H9 (cell line): ENCODE measurements at regions not wholly inside any gene's neighbourhood (a gene's known extent, or its start where the extent isn't known, plus 50 kb on each side); places are given as distances from the start of the nearest gene placed in this dataset.

Experiments used
- DNase-seq: peaks from one replicate; pipeline ENCODE4 v3.0.0-alpha.2; 2017
- H2AFZ ChIP-seq: one replicate; pipeline ENCODE4 v1.6.1; 2013; ENCODE audit warnings: mild to moderate bottlenecking, low read length, control low read depth, moderate library complexity
- H2AK5ac ChIP-seq: 2 replicates; pipeline ENCODE4 v1.6.1; 2013; ENCODE audit warnings: low read length, control low read depth, mixed read lengths; ENCODE audit not compliant: insufficient read length
- H2BK120ac ChIP-seq: one replicate; pipeline ENCODE4 v1.6.1; 2013; ENCODE audit warnings: low read depth, mild to moderate bottlenecking, low read length, control low read depth, inconsistent platforms; ENCODE audit not compliant: poor library complexity, severe bottlenecking
- H2BK12ac ChIP-seq: 2 replicates; pipeline ENCODE4 v1.6.1; 2013; ENCODE audit warnings: low read length, control low read depth, mixed read lengths, low read depth; ENCODE audit not compliant: insufficient read length
- H2BK15ac ChIP-seq: 2 replicates; pipeline ENCODE4 v1.6.1; 2013; ENCODE audit warnings: low read depth, low read length, control low read depth
- H2BK20ac ChIP-seq: one replicate; pipeline ENCODE4 v1.6.1; 2013; ENCODE audit warnings: low read depth, mild to moderate bottlenecking, low read length, control low read depth, inconsistent platforms; ENCODE audit not compliant: poor library complexity, severe bottlenecking
- H2BK5ac ChIP-seq: 2 replicates; pipeline ENCODE4 v1.6.1; 2013; ENCODE audit warnings: low read length, control low read depth, mixed read lengths; ENCODE audit not compliant: insufficient read length
- H3K14ac ChIP-seq: 2 replicates; pipeline ENCODE4 v1.6.1; 2013; ENCODE audit warnings: low read length, control low read depth; ENCODE audit not compliant: insufficient read depth
- H3K18ac ChIP-seq: 2 replicates; pipeline ENCODE4 v1.6.1; 2013; ENCODE audit warnings: low read depth, mild to moderate bottlenecking, mixed read lengths, low read length, control low read depth; ENCODE audit not compliant: insufficient read length
- H3K23ac ChIP-seq: 2 replicates; pipeline ENCODE4 v1.6.1; 2013; ENCODE audit warnings: low read length, control low read depth, mixed read lengths, low read depth; ENCODE audit not compliant: insufficient read length
- H3K23me2 ChIP-seq: 2 replicates; pipeline ENCODE4 v1.6.1; 2013; ENCODE audit warnings: low read depth, mild to moderate bottlenecking, mixed read lengths, low read length, control low read depth; ENCODE audit not compliant: insufficient read length, poor library complexity, severe bottlenecking
- H3K27ac ChIP-seq: 2 replicates; pipeline ENCODE4 v1.5.1; 2013; ENCODE audit warnings: low read length, control low read depth, mixed read lengths, low read depth; ENCODE audit not compliant: insufficient read length
- H3K27me3 ChIP-seq: 2 replicates; pipeline ENCODE4 v1.6.1; 2013; ENCODE audit warnings: low read length, control low read depth, inconsistent platforms; ENCODE audit not compliant: insufficient read depth
- H3K4ac ChIP-seq: 2 replicates; pipeline ENCODE4 v1.6.1; 2013; ENCODE audit warnings: low read depth, mild to moderate bottlenecking, control low read depth, inconsistent platforms, low read length, moderate library complexity
- H3K4me1 ChIP-seq: 2 replicates; pipeline ENCODE4 v1.6.1; 2013; ENCODE audit warnings: low read length, control low read depth, inconsistent platforms; ENCODE audit not compliant: insufficient read depth
- H3K4me2 ChIP-seq: 2 replicates; pipeline ENCODE4 v1.6.1; 2013; ENCODE audit warnings: low read length, control low read depth, mixed read lengths; ENCODE audit not compliant: insufficient read length, insufficient read depth
- H3K56ac ChIP-seq: 2 replicates; pipeline ENCODE4 v1.6.1; 2013; ENCODE audit warnings: low read depth, mild to moderate bottlenecking, mixed read lengths, low read length, control low read depth; ENCODE audit not compliant: insufficient read length
- H3K79me1 ChIP-seq: 2 replicates; pipeline ENCODE4 v1.6.1; 2013; ENCODE audit warnings: low read depth, mild to moderate bottlenecking, moderate library complexity, low read length, control low read depth, inconsistent platforms; ENCODE audit not compliant: insufficient read depth, poor library complexity, severe bottlenecking
- H3K79me2 ChIP-seq: 2 replicates; pipeline ENCODE4 v1.6.1; 2013; ENCODE audit warnings: low read length, control low read depth, inconsistent platforms; ENCODE audit not compliant: insufficient read depth
- H3K9ac ChIP-seq: 2 replicates; pipeline ENCODE4 v1.6.1; 2013; ENCODE audit warnings: low read length, control low read depth, mixed read lengths; ENCODE audit not compliant: insufficient read length; ENCODE audit errors: extremely low read depth
- H3K9me3 ChIP-seq: one replicate; pipeline ENCODE4 v1.6.1; 2013; ENCODE audit warnings: low read depth, low read length, inconsistent platforms; ENCODE audit not compliant: control insufficient read depth
- H3T11ph ChIP-seq: one replicate; pipeline ENCODE4 v1.6.1; 2013; ENCODE audit warnings: mild to moderate bottlenecking, low read length, control low read depth, inconsistent platforms
- H4K20me1 ChIP-seq: one replicate; pipeline ENCODE4 v1.6.1; 2013; ENCODE audit not compliant: control insufficient read depth, insufficient read length, insufficient read depth
- H4K5ac ChIP-seq: 2 replicates; pipeline ENCODE4 v1.6.1; 2013; ENCODE audit warnings: low read depth, mild to moderate bottlenecking, mixed read lengths, low read length, control low read depth; ENCODE audit not compliant: insufficient read length
- H4K8ac ChIP-seq: replicated peaks from 2 replicates; pipeline ENCODE4 v1.6.1; 2013; ENCODE audit warnings: low read length, control low read depth, mixed read lengths, low read depth; ENCODE audit not compliant: insufficient read length
- H4K91ac ChIP-seq: 2 replicates; pipeline ENCODE4 v1.6.1; 2013; ENCODE audit warnings: low read depth, mild to moderate bottlenecking, moderate library complexity, mixed read lengths, low read length, control low read depth; ENCODE audit not compliant: insufficient read length
- H3K27ac Mint-ChIP-seq, 3 experiments: 2 replicates in 2 of 3; 3 replicates in 1 of 3; pipeline ENCODE4 v1.8.0; 2020 to 2021; ENCODE audit warnings: mixed read lengths in 3 of 3, mild to moderate bottlenecking in 1 of 3, moderate library complexity in 1 of 3
- H3K27me3 Mint-ChIP-seq: 2 replicates; pipeline ENCODE4 v1.8.0; 2021; ENCODE audit warnings: low read depth, mild to moderate bottlenecking, moderate library complexity, mixed read lengths
- H3K36me3 Mint-ChIP-seq, 3 experiments: 2 replicates in 2 of 3; 3 replicates in 1 of 3; pipeline ENCODE4 v1.8.0; 2020 to 2021; ENCODE audit warnings: low read depth in 3 of 3, mixed read lengths in 3 of 3; ENCODE audit not compliant: insufficient read depth in 1 of 3
- H3K4me1 Mint-ChIP-seq, 2 experiments: 2 replicates each; pipeline ENCODE4 v1.8.0; 2020; ENCODE audit warnings: mixed read lengths in 2 of 2
- H3K4me3 Mint-ChIP-seq, 2 experiments: 2 replicates in 1 of 2; 3 replicates in 1 of 2; pipeline ENCODE4 v1.8.0; 2020 to 2021; ENCODE audit warnings: mild to moderate bottlenecking in 2 of 2, mixed read lengths in 2 of 2, moderate library complexity in 1 of 2
- H3K9me3 Mint-ChIP-seq, 2 experiments: 2 replicates in 1 of 2; 3 replicates in 1 of 2; pipeline ENCODE4 v1.8.0; 2020; ENCODE audit warnings: mild to moderate bottlenecking in 2 of 2, mixed read lengths in 2 of 2, moderate library complexity in 1 of 2
- WGBS: extraction: QIAGEN DNeasy Blood & Tissue Kit; methylation state at CpG from one replicate; pipeline ENCODE4 v1.1.7; 2013; ENCODE audit warnings: missing lambda C conversion rate, low lambda C conversion rate, mixed read lengths; ENCODE audit not compliant: insufficient read length; ENCODE audit errors: extremely low coverage; 5-methylcytosine and 5-hydroxymethylcytosine counted together
- TF ChIP-seq, protein P1 (sequence below): fragments of 200-600 bp; sonication (generic); conservative IDR thresholded peaks from 3 replicates; pipeline ENCODE4 v1.8.0; 2021; ENCODE audit warnings: antibody characterized with exemption, mild to moderate bottlenecking

DNA sequence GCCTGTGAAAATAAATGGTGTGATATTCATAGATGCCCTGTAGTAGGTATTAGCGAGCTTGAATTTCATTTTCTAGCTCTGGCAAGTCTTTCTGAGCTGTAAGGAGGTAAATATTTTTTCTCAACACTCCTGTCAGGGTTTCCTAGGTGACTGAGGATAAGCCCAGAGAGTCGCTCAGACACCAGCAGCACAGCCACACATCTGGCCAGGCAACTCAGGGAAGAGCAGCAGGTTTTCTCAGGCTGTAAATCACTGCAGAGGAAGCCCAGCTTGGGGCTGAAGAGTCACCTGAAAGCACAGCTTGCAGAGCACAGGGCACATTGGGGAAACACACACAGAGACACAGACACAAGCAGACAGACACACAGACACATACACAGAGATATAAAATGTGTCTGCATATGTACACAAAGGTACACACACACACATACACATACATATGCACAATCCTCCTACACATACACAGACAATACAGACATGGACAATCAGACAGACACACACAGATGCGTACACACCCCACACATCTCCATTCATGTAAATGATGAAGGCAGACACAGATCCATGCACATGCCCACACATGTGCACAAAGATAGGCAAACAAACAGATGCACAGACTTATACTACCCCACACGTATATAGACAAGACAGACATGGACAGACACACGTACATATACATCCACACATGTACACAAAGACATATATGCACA lies 232.0 kb upstream of the TMTC1 start:
- Histone ChIP-seq H2AFZ (no peak overlapping the region), H4K5ac (no peak overlapping the region), H2AK5ac (no peak overlapping the region), H3K4me2 (no peak overlapping the region), H3K14ac (no peak overlapping the region), H2BK15ac (no peak overlapping the region), H3K27ac (no peak overlapping the region), H2BK120ac (no peak overlapping the region), H3K4ac (no peak overlapping the region), H4K8ac (no peak overlapping the region), H2BK20ac (no peak overlapping the region), H3K27me3 (no peaks in the 10 kb centered on the region), H2BK5ac (no peak overlapping the region), H3K56ac (no peak overlapping the region), H3T11ph (no peak overlapping the region), H3K18ac (no peak overlapping the region), H3K79me1 (no peaks in the 10 kb centered on the region), H4K91ac (no peak overlapping the region), H3K9me3 (no peaks in the 10 kb centered on the region), H2BK12ac (no peak overlapping the region), H3K9ac (no peak overlapping the region), H3K23me2 (no peaks in the 10 kb centered on the region), H4K20me1 (no peaks in the 10 kb centered on the region), H3K79me2 (no peaks in the 10 kb centered on the region), H3K4me1 (no peaks in the 10 kb centered on the region; the same call in 1 of the 2 replicates), H3K23ac (no peak overlapping the region)
- DNase-seq = no peak
- Mint-ChIP-seq H3K27me3 (no peaks in the 10 kb centered on the region), H3K27ac (no peak overlapping the region; a peak in 1 of 7 replicates), H3K9me3 (no peaks in the 10 kb centered on the region), H3K36me3 (no peaks in the 10 kb centered on the region), H3K4me1 (peaks cover 2 to 4% of the 10 kb centered on the region in 2 experiments; a peak in 2 of 4 replicates), H3K4me3 (no peak overlapping the region)
- WGBS = no CpG with 5 or more reads among the region's 5 CpGs
- TF ChIP-seq, protein P1, sequence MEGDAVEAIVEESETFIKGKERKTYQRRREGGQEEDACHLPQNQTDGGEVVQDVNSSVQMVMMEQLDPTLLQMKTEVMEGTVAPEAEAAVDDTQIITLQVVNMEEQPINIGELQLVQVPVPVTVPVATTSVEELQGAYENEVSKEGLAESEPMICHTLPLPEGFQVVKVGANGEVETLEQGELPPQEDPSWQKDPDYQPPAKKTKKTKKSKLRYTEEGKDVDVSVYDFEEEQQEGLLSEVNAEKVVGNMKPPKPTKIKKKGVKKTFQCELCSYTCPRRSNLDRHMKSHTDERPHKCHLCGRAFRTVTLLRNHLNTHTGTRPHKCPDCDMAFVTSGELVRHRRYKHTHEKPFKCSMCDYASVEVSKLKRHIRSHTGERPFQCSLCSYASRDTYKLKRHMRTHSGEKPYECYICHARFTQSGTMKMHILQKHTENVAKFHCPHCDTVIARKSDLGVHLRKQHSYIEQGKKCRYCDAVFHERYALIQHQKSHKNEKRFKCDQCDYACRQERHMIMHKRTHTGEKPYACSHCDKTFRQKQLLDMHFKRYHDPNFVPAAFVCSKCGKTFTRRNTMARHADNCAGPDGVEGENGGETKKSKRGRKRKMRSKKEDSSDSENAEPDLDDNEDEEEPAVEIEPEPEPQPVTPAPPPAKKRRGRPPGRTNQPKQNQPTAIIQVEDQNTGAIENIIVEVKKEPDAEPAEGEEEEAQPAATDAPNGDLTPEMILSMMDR = no peak
